SK-N-SH treated with all-trans-retinoic acid at 6 μM for 48 hours (cell line): ENCODE measurements at regions not wholly inside any gene's neighbourhood (a gene's known extent, or its start where the extent isn't known, plus 50 kb on each side); places are given as distances from the start of the nearest gene placed in this dataset.

Experiments
- ATAC-seq: fragments of 200-7000 bp; cut with Tn5 transposase; 3 replicates; pipeline ENCODE4 v1.9.1; 2020; ENCODE audit warnings: mild to moderate bottlenecking, moderate library complexity
- BACH2 ChIP-seq: fragments of 250-450 bp; sonication (Bioruptor Pico); IDR thresholded peaks from 2 replicates; pipeline ENCODE4 v1.9.0; 2021; ENCODE audit warnings: mild to moderate bottlenecking, borderline replicate concordance
- CSDC2 ChIP-seq: fragments of 250-450 bp; sonication (Bioruptor Pico); IDR thresholded peaks from 2 replicates; pipeline ENCODE4 v1.5.0; 2020; ENCODE audit warnings: mild to moderate bottlenecking, moderate library complexity
- CSRNP3 ChIP-seq: fragments of 250-450 bp; sonication (Bioruptor Pico); IDR thresholded peaks from 2 replicates; pipeline ENCODE4 v1.5.1; 2021; ENCODE audit warnings: mild to moderate bottlenecking, moderate library complexity
- ESRRG ChIP-seq: fragments of 250-450 bp; sonication (Bioruptor Pico); IDR thresholded peaks from 2 replicates; pipeline ENCODE4 v1.6.1; 2021; ENCODE audit warnings: mild to moderate bottlenecking
- GLIS3 ChIP-seq: fragments of 250-450 bp; sonication (Bioruptor Pico); IDR thresholded peaks from 2 replicates; pipeline ENCODE4 v1.5.0; 2020; ENCODE audit warnings: mild to moderate bottlenecking, moderate library complexity
- ISL1 ChIP-seq: fragments of 250-450 bp; sonication (Bioruptor Pico); IDR thresholded peaks from 2 replicates; pipeline ENCODE4 v2.1.2; 2022; ENCODE audit warnings: mild to moderate bottlenecking, moderate library complexity
- OSR1 ChIP-seq: fragments of 250-450 bp; sonication (Bioruptor Pico); IDR thresholded peaks from 2 replicates; pipeline ENCODE4 v1.8.0; 2022; ENCODE audit warnings: moderate library complexity, mild to moderate bottlenecking, inconsistent platforms
- POU6F1 ChIP-seq: fragments of 250-450 bp; sonication (Bioruptor Pico); IDR thresholded peaks from 2 replicates; pipeline ENCODE4 v1.8.0; 2021; ENCODE audit warnings: low read depth, mild to moderate bottlenecking, moderate library complexity, borderline replicate concordance
- PPARA ChIP-seq: fragments of 250-450 bp; sonication (Bioruptor Pico); IDR thresholded peaks from 2 replicates; pipeline ENCODE4 v1.5.0; 2020; ENCODE audit warnings: mild to moderate bottlenecking, borderline replicate concordance
- RARB ChIP-seq: fragments of 250-450 bp; sonication (Bioruptor Pico); IDR thresholded peaks from 2 replicates; pipeline ENCODE4 v1.8.0; 2021; ENCODE audit warnings: mild to moderate bottlenecking, moderate library complexity
- TCF4 ChIP-seq: fragments of 250-450 bp; sonication (Bioruptor Pico); IDR thresholded peaks from 2 replicates; pipeline ENCODE4 v1.8.0; 2021; ENCODE audit warnings: mild to moderate bottlenecking, moderate library complexity, borderline replicate concordance
- TOX ChIP-seq: fragments of 250-450 bp; sonication (Bioruptor Pico); IDR thresholded peaks from 2 replicates; pipeline ENCODE4 v1.8.0; 2021; ENCODE audit warnings: mild to moderate bottlenecking, moderate library complexity, borderline replicate concordance
- ZC3H10 ChIP-seq: fragments of 250-450 bp; sonication (Bioruptor Pico); IDR thresholded peaks from 2 replicates; pipeline ENCODE4 v1.5.1; 2021; ENCODE audit warnings: mild to moderate bottlenecking, moderate library complexity
- ZFP3 ChIP-seq: fragments of 250-450 bp; sonication (Bioruptor Pico); IDR thresholded peaks from 2 replicates; pipeline ENCODE4 v1.5.0; 2020; ENCODE audit warnings: mild to moderate bottlenecking, moderate library complexity
- ZFP30 ChIP-seq: fragments of 450-650 bp; formaldehyde crosslinking; IDR thresholded peaks from 2 replicates; pipeline ENCODE4 v1.5.0; 2022; ENCODE audit warnings: mild to moderate bottlenecking, moderate library complexity
- ZNF565 ChIP-seq: fragments of 450-650 bp; formaldehyde crosslinking; conservative IDR thresholded peaks from 2 replicates; pipeline ENCODE4 v1.5.0; 2020; ENCODE audit warnings: low read depth, mild to moderate bottlenecking, moderate library complexity
- ZNF70 ChIP-seq: fragments of 450-650 bp; formaldehyde crosslinking; IDR thresholded peaks from 2 replicates; pipeline ENCODE4 v1.5.0; 2020; ENCODE audit warnings: mild to moderate bottlenecking, moderate library complexity
- TF ChIP-seq, protein P1 (sequence below): fragments of 250-450 bp; sonication (Bioruptor Pico); IDR thresholded peaks from 2 replicates; pipeline ENCODE4 v1.5.1; 2020; ENCODE audit warnings: low read depth, mild to moderate bottlenecking, moderate library complexity

DNA sequence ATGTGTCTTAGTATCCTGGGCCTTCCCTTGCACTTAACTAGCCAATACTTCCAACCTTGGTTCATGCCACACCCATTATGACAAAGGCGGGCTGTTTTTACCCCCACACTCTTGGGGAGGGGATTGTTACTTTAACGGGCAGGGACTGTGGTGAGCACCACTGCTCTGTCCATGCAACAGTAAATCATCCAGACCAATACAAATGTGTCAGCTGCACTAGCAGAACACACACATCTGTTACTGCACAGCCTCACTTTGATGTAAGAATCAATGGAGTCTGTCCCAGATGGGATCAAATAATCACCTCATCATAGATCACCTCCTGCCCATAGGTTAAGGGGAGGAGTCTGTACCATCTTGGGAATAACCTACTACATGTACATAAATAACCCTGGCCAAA is 58.1 kb downstream of the NPAP1 start:
- TF ChIP-seq ZNF565 (CRISPR knock-in tag) (no peak), ZC3H10 (CRISPR knock-in tag) (no peak), CSRNP3 (CRISPR knock-in tag) (no peak), RARB (CRISPR knock-in tag) (no peak), ZNF70 (CRISPR knock-in tag) (no peak)
- ATAC-seq = no peak

GRCh38 chr15:24734396-24734795 is 58.8 kb downstream of the NPAP1 start:
- ATAC-seq = no peak
- TF ChIP-seq ZC3H10 (CRISPR knock-in tag) = no peak
- TF ChIP-seq ZNF565 (CRISPR knock-in tag) = no peak
- TF ChIP-seq GLIS3 = no peak
- no peak for TF ChIP-seq TCF4 (CRISPR knock-in tag)

DNA sequence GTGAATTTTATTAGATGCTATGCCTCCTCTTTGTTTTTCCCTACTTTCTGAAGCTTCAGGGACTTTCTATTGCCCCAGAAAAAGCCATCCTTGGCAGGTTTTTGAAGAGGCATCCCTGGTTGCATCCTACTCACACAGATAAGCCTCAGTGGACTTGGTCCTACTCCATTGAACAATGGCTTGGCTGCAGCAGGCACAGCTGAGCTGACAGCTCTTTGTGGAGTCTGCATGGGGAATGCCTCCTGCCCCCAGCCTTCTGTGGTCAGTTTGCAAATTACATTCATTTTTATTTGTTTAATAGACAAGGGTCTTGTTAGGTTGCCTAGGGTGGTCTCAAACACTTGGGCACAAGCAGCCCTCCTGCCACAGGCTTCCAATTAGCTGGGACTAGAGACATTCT is 69.7 kb downstream of the NPAP1 start:
- ATAC-seq = no peak
- TF ChIP-seq OSR1 (CRISPR knock-in tag) = no peak
- no peak for TF ChIP-seq ZNF565 (CRISPR knock-in tag)
- no peak for TF ChIP-seq TOX (CRISPR knock-in tag)
- no peak for TF ChIP-seq BACH2 (CRISPR knock-in tag)

DNA sequence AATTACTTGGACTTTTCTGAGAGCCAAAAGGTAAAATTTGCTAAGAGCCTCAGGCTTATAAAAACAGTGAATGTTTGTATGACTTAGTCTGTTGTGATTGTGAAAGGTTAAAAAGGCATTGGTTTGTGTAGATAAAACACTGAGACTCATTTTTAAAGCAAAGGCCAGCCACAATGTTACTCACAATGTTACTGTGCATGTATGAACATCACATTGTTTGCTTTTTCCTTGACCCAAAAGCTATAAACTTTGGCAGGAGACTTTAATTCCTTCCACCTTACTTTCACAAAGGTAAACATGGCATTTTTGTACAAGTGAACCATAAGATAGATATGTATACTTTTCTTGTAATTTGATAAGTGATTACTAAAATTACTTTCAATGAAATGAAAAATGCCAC is 70.5 kb downstream of the NPAP1 start:
- TF ChIP-seq ISL1 (no peak), RARB (CRISPR knock-in tag) (no peak), GLIS3 (no peak), ZNF70 (CRISPR knock-in tag) (no peak), ZFP3 (no peak), PPARA (CRISPR knock-in tag) (no peak), CSRNP3 (CRISPR knock-in tag) (no peak), ZFP30 (CRISPR knock-in tag) (no peak), CSDC2 (CRISPR knock-in tag) (no peak), BACH2 (CRISPR knock-in tag) (no peak), POU6F1 (CRISPR knock-in tag) (no peak)
- TF ChIP-seq, protein P1, sequence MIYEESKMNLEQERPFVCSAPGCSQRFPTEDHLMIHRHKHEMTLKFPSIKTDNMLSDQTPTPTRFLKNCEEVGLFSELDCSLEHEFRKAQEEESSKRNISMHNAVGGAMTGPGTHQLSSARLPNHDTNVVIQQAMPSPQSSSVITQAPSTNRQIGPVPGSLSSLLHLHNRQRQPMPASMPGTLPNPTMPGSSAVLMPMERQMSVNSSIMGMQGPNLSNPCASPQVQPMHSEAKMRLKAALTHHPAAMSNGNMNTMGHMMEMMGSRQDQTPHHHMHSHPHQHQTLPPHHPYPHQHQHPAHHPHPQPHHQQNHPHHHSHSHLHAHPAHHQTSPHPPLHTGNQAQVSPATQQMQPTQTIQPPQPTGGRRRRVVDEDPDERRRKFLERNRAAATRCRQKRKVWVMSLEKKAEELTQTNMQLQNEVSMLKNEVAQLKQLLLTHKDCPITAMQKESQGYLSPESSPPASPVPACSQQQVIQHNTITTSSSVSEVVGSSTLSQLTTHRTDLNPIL (CRISPR knock-in tag) = no peak

DNA sequence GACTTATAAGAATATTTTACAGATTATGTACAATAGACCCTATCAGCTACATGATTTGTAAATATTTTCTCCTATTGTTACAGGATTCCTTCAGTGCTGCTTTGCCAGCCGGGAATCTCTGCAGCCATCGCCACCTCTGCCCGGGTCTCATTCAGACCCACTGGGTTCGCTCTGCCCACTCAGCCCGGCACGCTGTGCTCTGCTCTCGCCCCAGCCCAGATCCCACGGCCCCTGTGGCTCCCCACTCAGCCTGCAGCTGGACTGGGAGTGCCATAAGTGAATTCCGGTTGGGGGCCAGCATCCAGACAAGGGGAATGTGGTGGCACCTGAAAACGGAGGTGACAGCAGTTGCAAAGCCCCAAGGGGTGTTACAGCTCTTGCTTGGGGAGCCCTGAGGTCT is 71.8 kb downstream of the NPAP1 start:
- ATAC-seq = no peak

More for the DNA sequence above, 70.5 kb downstream of the NPAP1 start:
- no peak for ATAC-seq

More for the DNA sequence above, 71.8 kb downstream of the NPAP1 start:
- TF ChIP-seq CSRNP3 (CRISPR knock-in tag) (no peak), ZFP30 (CRISPR knock-in tag) (no peak), ESRRG (no peak)
